IMR-90 (cell line): ENCODE measurements at regions not wholly inside any gene's neighbourhood (a gene's known extent, or its start where the extent isn't known, plus 50 kb on each side); places are given as distances from the start of the nearest gene placed in this dataset.

Experiments used
- ATAC-seq: fragments of 200-7000 bp; cut with Tn5 transposase; 2 replicates; pipeline ENCODE4 v1.9.1; 2020; ENCODE audit warnings: low read depth, mild to moderate bottlenecking, moderate library complexity
- BruUV-seq: library from RNA; stranded (reverse); fragments of 400-500 nt; replicated peaks from 2 replicates; lab custom pipeline; 2021; lab: Mats Ljungman, UMichigan
- CTCF ChIA-PET: fragments of 300-600 bp; formaldehyde crosslinking; extraction: SDS; loops from one replicate; lab custom pipeline; 2021; ENCODE audit warnings: antibody characterized with exemption; lab: Yijun Ruan, JAX
- POLR2A ChIA-PET: fragments of 300-600 bp; sonication (Branson Sonifier 250); formaldehyde crosslinking; loops from one replicate; lab custom pipeline; 2022; ENCODE audit warnings: antibody characterized with exemption; ENCODE audit not compliant: unreplicated experiment; lab: Charles Lee
- DNase-seq: peaks from one replicate; pipeline ENCODE4 v3.0.0; 2013
- H2AFZ ChIP-seq: replicated peaks from 2 replicates; pipeline ENCODE3; 2013; ENCODE audit warnings: low read length, mild to moderate bottlenecking; ENCODE audit not compliant: poor library complexity
- H2AK5ac ChIP-seq: 2 replicates; pipeline ENCODE4 v1.6.1; 2013; ENCODE audit warnings: low read depth, low read length, inconsistent platforms
- H2AK9ac ChIP-seq: replicated peaks from 2 replicates; pipeline ENCODE3; 2013; ENCODE audit warnings: mild to moderate bottlenecking, low read depth, low read length, moderate library complexity; ENCODE audit not compliant: poor library complexity
- H2BK120ac ChIP-seq: 2 replicates; pipeline ENCODE4 v1.6.1; 2013; ENCODE audit warnings: low read depth, low read length, inconsistent platforms
- H2BK15ac ChIP-seq: 3 replicates; pipeline ENCODE4 v1.6.1; 2013; ENCODE audit warnings: low read depth, low read length, inconsistent platforms
- H2BK20ac ChIP-seq: 2 replicates; pipeline ENCODE4 v1.6.1; 2013; ENCODE audit warnings: low read depth, mild to moderate bottlenecking, inconsistent platforms, low read length, moderate library complexity
- H2BK5ac ChIP-seq: 2 replicates; pipeline ENCODE4 v1.6.1; 2013; ENCODE audit warnings: mild to moderate bottlenecking, low read depth, low read length, inconsistent platforms; ENCODE audit not compliant: poor library complexity, severe bottlenecking
- H3K14ac ChIP-seq: replicated peaks from 2 replicates; pipeline ENCODE4 v1.6.1; 2013; ENCODE audit warnings: low read depth, low read length, inconsistent platforms
- H3K18ac ChIP-seq: 2 replicates; pipeline ENCODE4 v1.6.1; 2013; ENCODE audit warnings: low read depth, low read length, control low read depth
- H3K23ac ChIP-seq: 2 replicates; pipeline ENCODE4 v1.6.1; 2013; ENCODE audit warnings: low read depth, low read length, inconsistent platforms
- H3K27ac ChIP-seq: 2 replicates; pipeline ENCODE4 v1.5.1; 2013; ENCODE audit warnings: mild to moderate bottlenecking, control low read depth, low read length; ENCODE audit not compliant: insufficient read depth
- H3K27me3 ChIP-seq: 2 replicates; pipeline ENCODE4 v1.6.1; 2013; ENCODE audit warnings: low read length; ENCODE audit not compliant: control insufficient read depth, insufficient read depth
- H3K36me3 ChIP-seq: 2 replicates; pipeline ENCODE4 v1.6.1; 2013; ENCODE audit warnings: low read length, mixed read lengths; ENCODE audit not compliant: control insufficient read depth, insufficient read depth
- H3K4ac ChIP-seq: 2 replicates; pipeline ENCODE4 v1.6.1; 2013; ENCODE audit warnings: low read depth, low read length, inconsistent platforms
- H3K4me1 ChIP-seq: 2 replicates; pipeline ENCODE4 v1.6.1; 2013; ENCODE audit warnings: low read length, mixed read lengths; ENCODE audit not compliant: control insufficient read depth, insufficient read depth
- H3K4me2 ChIP-seq: 2 replicates; pipeline ENCODE4 v1.6.1; 2013; ENCODE audit warnings: low read depth, mild to moderate bottlenecking, control low read depth, low read length, moderate library complexity
- H3K4me3 ChIP-seq: 2 replicates; pipeline ENCODE4 v1.5.1; 2013; ENCODE audit warnings: low read depth, mild to moderate bottlenecking, control low read depth, low read length, moderate library complexity; ENCODE audit not compliant: insufficient read depth
- H3K56ac ChIP-seq: 2 replicates; pipeline ENCODE4 v1.6.1; 2013; ENCODE audit warnings: low read length, inconsistent platforms; ENCODE audit not compliant: insufficient read depth; ENCODE audit errors: extremely low read depth
- H3K79me1 ChIP-seq, 2 experiments: 2 replicates each; pipeline ENCODE4 v1.6.1; 2013; ENCODE audit warnings: low read length in 2 of 2, inconsistent platforms in 1 of 2, low read depth in 1 of 2
- H3K9ac ChIP-seq: 2 replicates; pipeline ENCODE4 v1.6.1; 2013; ENCODE audit warnings: low read depth, low read length, control low read depth
- H3K9me1 ChIP-seq: 2 replicates; pipeline ENCODE4 v1.6.1; 2013; ENCODE audit warnings: low read length, inconsistent platforms; ENCODE audit not compliant: insufficient read depth
- H3K9me3 ChIP-seq: 2 replicates; pipeline ENCODE4 v1.6.1; 2013; ENCODE audit warnings: low read length; ENCODE audit not compliant: control insufficient read depth, insufficient read depth
- H4K20me1 ChIP-seq: 2 replicates; pipeline ENCODE4 v1.6.1; 2013; ENCODE audit warnings: low read length, inconsistent platforms; ENCODE audit not compliant: insufficient read depth
- H4K5ac ChIP-seq: 2 replicates; pipeline ENCODE4 v1.6.1; 2013; ENCODE audit warnings: mild to moderate bottlenecking, low read depth, low read length, control low read depth
- H4K8ac ChIP-seq, 2 experiments: 2 replicates each; pipeline ENCODE4 v1.6.1; 2013; ENCODE audit warnings: low read depth in 2 of 2, low read length in 2 of 2, control low read depth in 1 of 2, inconsistent platforms in 1 of 2
- H4K91ac ChIP-seq: 2 replicates; pipeline ENCODE4 v1.6.1; 2013; ENCODE audit warnings: low read depth, low read length, inconsistent platforms; ENCODE audit not compliant: insufficient read depth
- BHLHE40 ChIP-seq: fragments of 150-350 bp; IDR thresholded peaks from 2 replicates; pipeline ENCODE4 v1.6.1; 2016; ENCODE audit warnings: mild to moderate bottlenecking, low read depth, low read length
- CHD1 ChIP-seq: IDR thresholded peaks from 2 replicates; pipeline ENCODE4 v1.6.1; 2012; ENCODE audit warnings: low read depth, low read length, improper control_type of control experiment
- FOS ChIP-seq: fragments of 150-350 bp; IDR thresholded peaks from 2 replicates; pipeline ENCODE4 v1.6.1; 2016; ENCODE audit warnings: low read depth, low read length
- MAFK ChIP-seq: IDR thresholded peaks from 2 replicates; pipeline ENCODE4 v1.6.1; 2012; ENCODE audit warnings: low read depth, low read length, improper control_type of control experiment
- MAZ ChIP-seq: IDR thresholded peaks from 2 replicates; pipeline ENCODE4 v1.6.1; 2012; ENCODE audit warnings: low read depth, mild to moderate bottlenecking, low read length, improper control_type of control experiment, moderate library complexity, borderline replicate concordance
- MXI1 ChIP-seq: IDR thresholded peaks from 2 replicates; pipeline ENCODE4 v1.6.1; 2012; ENCODE audit warnings: low read depth, mild to moderate bottlenecking, low read length, moderate library complexity, borderline replicate concordance
- RCOR1 ChIP-seq: IDR thresholded peaks from 2 replicates; pipeline ENCODE4 v1.6.1; 2012; ENCODE audit warnings: mild to moderate bottlenecking, low read length, improper control_type of control experiment; ENCODE audit not compliant: insufficient replicate concordance
- RFX5 ChIP-seq: IDR thresholded peaks from 2 replicates; pipeline ENCODE4 v1.8.0; 2012; ENCODE audit warnings: low read depth, mild to moderate bottlenecking, low read length, moderate library complexity
- SMC3 ChIP-seq: fragments of 150-350 bp; IDR thresholded peaks from 2 replicates; pipeline ENCODE4 v1.6.1; 2016; ENCODE audit warnings: low read depth, mild to moderate bottlenecking, antibody characterized with exemption, low read length, moderate library complexity
- dilution Hi-C: fragments of 300-500 bp; cut with HindIII; formaldehyde crosslinking; loops from one replicate; pipeline ENCODE4 v1.14.3; 2018; ENCODE audit warnings: low sequenced_read_pairs; ENCODE audit not compliant: unreplicated experiment
- in situ Hi-C: fragments of 300-500 bp; cut with MboI; formaldehyde crosslinking; loops from 3 replicates; pipeline ENCODE4 v1.14.3; 2019; ENCODE audit warnings: low sequenced_read_pairs, inconsistent platforms, mixed read lengths
- intact Hi-C: fragments of 100-400 bp; cut with micrococcal nuclease; formaldehyde crosslinking; loops from 2 replicates; pipeline ENCODE4 v1.10.0; 2022
- TF ChIP-seq, protein P1 (sequence below): fragments of 150-350 bp; IDR thresholded peaks from 2 replicates; pipeline ENCODE4 v1.6.1; 2016; ENCODE audit warnings: low read depth, mild to moderate bottlenecking, low read length, moderate library complexity, borderline replicate concordance
- TF ChIP-seq, protein P2 (sequence below): conservative IDR thresholded peaks from 2 replicates; pipeline ENCODE4 v1.5.1; 2012; ENCODE audit warnings: mild to moderate bottlenecking, low read depth, low read length, improper control_type of control experiment

DNA sequence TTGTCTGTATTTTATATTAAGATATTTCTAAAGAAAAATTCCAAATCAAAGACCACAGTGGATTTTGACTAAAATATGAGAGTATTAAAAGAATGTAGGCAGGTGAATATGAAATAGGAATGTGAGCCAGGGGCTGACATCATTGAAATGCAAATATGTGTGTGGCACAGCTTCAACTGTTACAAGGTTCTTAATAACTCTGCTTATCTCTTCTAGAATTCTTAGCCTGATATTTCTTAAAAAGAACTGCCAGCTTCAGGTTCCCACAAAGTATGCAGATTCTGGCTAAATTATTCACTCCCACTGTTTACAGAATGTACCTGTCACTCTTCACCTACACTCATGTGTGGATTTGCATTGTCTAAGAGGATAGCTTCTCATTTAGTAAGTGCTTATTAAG is 274.4 kb downstream of the DIRAS2 start:
- intact Hi-C loops = no loop called here
- POLR2A ChIA-PET = no interaction called here
- no peak overlapping the region for H3K23ac ChIP-seq
- no peak overlapping the region for H3K4me2 ChIP-seq
- H3K4ac ChIP-seq = no peak overlapping the region
- H3K9me1 ChIP-seq = no peaks in the 10 kb centered on the region
- no peaks in the 10 kb centered on the region for H3K27me3 ChIP-seq
- no peak overlapping the region for H4K8ac ChIP-seq
- no peak overlapping the region for H2BK20ac ChIP-seq
- no peak for ATAC-seq
- no peaks in the 10 kb centered on the region for H3K9me3 ChIP-seq
- H4K20me1 ChIP-seq = no peaks in the 10 kb centered on the region
- no peak overlapping the region for H2AK9ac ChIP-seq
- no peak overlapping the region for H3K4me3 ChIP-seq
- no peak overlapping the region for H2BK5ac ChIP-seq
- H4K91ac ChIP-seq = no peak overlapping the region
- TF ChIP-seq CHD1 = no peak
- no peak for TF ChIP-seq BHLHE40
- no peak for TF ChIP-seq MAFK
- TF ChIP-seq, protein P1, sequence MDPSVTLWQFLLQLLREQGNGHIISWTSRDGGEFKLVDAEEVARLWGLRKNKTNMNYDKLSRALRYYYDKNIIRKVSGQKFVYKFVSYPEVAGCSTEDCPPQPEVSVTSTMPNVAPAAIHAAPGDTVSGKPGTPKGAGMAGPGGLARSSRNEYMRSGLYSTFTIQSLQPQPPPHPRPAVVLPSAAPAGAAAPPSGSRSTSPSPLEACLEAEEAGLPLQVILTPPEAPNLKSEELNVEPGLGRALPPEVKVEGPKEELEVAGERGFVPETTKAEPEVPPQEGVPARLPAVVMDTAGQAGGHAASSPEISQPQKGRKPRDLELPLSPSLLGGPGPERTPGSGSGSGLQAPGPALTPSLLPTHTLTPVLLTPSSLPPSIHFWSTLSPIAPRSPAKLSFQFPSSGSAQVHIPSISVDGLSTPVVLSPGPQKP = no peak
- TF ChIP-seq, protein P2, sequence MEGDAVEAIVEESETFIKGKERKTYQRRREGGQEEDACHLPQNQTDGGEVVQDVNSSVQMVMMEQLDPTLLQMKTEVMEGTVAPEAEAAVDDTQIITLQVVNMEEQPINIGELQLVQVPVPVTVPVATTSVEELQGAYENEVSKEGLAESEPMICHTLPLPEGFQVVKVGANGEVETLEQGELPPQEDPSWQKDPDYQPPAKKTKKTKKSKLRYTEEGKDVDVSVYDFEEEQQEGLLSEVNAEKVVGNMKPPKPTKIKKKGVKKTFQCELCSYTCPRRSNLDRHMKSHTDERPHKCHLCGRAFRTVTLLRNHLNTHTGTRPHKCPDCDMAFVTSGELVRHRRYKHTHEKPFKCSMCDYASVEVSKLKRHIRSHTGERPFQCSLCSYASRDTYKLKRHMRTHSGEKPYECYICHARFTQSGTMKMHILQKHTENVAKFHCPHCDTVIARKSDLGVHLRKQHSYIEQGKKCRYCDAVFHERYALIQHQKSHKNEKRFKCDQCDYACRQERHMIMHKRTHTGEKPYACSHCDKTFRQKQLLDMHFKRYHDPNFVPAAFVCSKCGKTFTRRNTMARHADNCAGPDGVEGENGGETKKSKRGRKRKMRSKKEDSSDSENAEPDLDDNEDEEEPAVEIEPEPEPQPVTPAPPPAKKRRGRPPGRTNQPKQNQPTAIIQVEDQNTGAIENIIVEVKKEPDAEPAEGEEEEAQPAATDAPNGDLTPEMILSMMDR = no peak
- no peak for TF ChIP-seq RCOR1
- no peak for TF ChIP-seq FOS
- TF ChIP-seq MXI1 = no peak
- no peak for TF ChIP-seq SMC3
- no peak for TF ChIP-seq MAZ
- TF ChIP-seq RFX5 = no peak
- DNase-seq = no peak
- no peak overlapping the region for H4K5ac ChIP-seq
- no peak overlapping the region for H2BK15ac ChIP-seq
- H3K18ac ChIP-seq = no peak overlapping the region
- no TSS peak for BruUV-seq
- no peak overlapping the region for H2AFZ ChIP-seq
- no peaks in the 10 kb centered on the region for H3K4me1 ChIP-seq
- H2AK5ac ChIP-seq = no peak overlapping the region
- no peak overlapping the region for H3K14ac ChIP-seq
- no peaks in the 10 kb centered on the region for H3K79me1 ChIP-seq
- H2BK120ac ChIP-seq = no peak overlapping the region
- H3K56ac ChIP-seq = no peak overlapping the region
- no peak overlapping the region for H3K27ac ChIP-seq
- in situ Hi-C loops = no loop called here
- no peaks in the 10 kb centered on the region for H3K36me3 ChIP-seq
- no peak overlapping the region for H3K9ac ChIP-seq
- CTCF ChIA-PET = interaction anchor here (0.7 kb wide), 1 partner anchor 1643 kb away, joined by 3 read pairs; no protein-coding TSS in a partner anchor
- dilution Hi-C loops = no loop called here
